ENCODE measurements at regions not wholly inside any gene's neighbourhood (a gene's known extent, or its start where the extent isn't known, plus 50 kb on each side); places are given as distances from the start of the nearest gene placed in this dataset.

- no peaks in the 10 kb centered on the region for H3K9me3 ChIP-seq (ENCODE audit: control insufficient read depth in 2 of 3, insufficient read depth in 1 of 3, low read length in 3 of 3)
- H3K4me1 ChIP-seq (ENCODE audit: control insufficient read depth in 2 of 3, insufficient read depth in 2 of 3, low read depth in 1 of 3, low read length in 3 of 3) = no peaks in the 10 kb centered on the region
- FAIRE-seq (no peak), DNase-seq (no peak)
- no peak overlapping the region for H3K27ac ChIP-seq (ENCODE audit: low read depth in 2 of 2, low read length in 2 of 2)
- no peaks in the 10 kb centered on the region for H3K27me3 ChIP-seq (ENCODE audit: control insufficient read depth, insufficient read depth, low read length)
- no peak for TF ChIP-seq CTCF (IDR thresholded peaks at IDR 0.05; ENCODE audit: borderline replicate concordance, extremely low read depth, insufficient read depth)
- intact Hi-C loops (cut with DNase I) = no loop called here
- H3K36me3 ChIP-seq (ENCODE audit: control insufficient read depth in 2 of 3, insufficient read depth in 3 of 3, low read length in 3 of 3) = no peaks in the 10 kb centered on the region
- H3K9ac ChIP-seq (ENCODE audit: low read length in 3 of 3) = no peak overlapping the region
- H3K4me3 ChIP-seq (ENCODE audit: low read length in 3 of 3) = no peak overlapping the region
These were observed 72.1 kb upstream of the LINC00305 start for GRCh38 chr18:64220941-64221340.

DNA sequence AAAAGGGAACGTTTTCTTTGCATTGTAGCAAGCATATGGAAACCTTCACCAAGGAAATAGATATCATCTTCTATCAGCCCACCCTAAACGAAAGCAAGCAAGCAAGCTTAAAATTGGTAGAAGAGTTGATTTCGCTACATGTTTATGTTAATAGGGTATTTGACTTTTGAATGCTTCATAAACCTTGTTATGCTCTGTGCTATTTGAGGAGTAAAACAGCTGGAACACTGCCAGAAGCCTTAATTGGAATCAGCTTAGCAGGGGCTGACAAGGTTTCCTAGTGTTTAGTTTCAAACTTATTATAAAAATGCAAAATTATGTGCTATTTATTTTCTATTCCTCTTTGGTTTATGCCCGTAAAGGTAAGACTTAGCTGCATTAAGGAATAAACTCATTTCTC, 70.6 kb upstream of the LINC00305 start:
- H3K27me3 ChIP-seq (ENCODE audit: control insufficient read depth, insufficient read depth, low read length) = no peaks in the 10 kb centered on the region
- H3K9ac ChIP-seq (ENCODE audit: low read length in 3 of 3) = no peak overlapping the region
- intact Hi-C loops (cut with DNase I) = no loop called here
- TF ChIP-seq CTCF (IDR thresholded peaks at IDR 0.05; ENCODE audit: borderline replicate concordance, extremely low read depth, insufficient read depth) = no peak
- no peaks in the 10 kb centered on the region for H3K36me3 ChIP-seq (ENCODE audit: control insufficient read depth in 2 of 3, insufficient read depth in 3 of 3, low read length in 3 of 3)
- H3K27ac ChIP-seq (ENCODE audit: low read depth in 2 of 2, low read length in 2 of 2) = no peak overlapping the region
- DNase-seq (peak in 3 of 5 donors; percentile 15 to 89 (median 85)), FAIRE-seq (no peak)
- no peak overlapping the region for H3K4me3 ChIP-seq (ENCODE audit: low read length in 3 of 3)
- H3K9me3 ChIP-seq (ENCODE audit: control insufficient read depth in 2 of 3, insufficient read depth in 1 of 3, low read length in 3 of 3) = no peaks in the 10 kb centered on the region
- H3K4me1 ChIP-seq (ENCODE audit: control insufficient read depth in 2 of 3, insufficient read depth in 2 of 3, low read depth in 1 of 3, low read length in 3 of 3) = no peaks in the 10 kb centered on the region

DNA sequence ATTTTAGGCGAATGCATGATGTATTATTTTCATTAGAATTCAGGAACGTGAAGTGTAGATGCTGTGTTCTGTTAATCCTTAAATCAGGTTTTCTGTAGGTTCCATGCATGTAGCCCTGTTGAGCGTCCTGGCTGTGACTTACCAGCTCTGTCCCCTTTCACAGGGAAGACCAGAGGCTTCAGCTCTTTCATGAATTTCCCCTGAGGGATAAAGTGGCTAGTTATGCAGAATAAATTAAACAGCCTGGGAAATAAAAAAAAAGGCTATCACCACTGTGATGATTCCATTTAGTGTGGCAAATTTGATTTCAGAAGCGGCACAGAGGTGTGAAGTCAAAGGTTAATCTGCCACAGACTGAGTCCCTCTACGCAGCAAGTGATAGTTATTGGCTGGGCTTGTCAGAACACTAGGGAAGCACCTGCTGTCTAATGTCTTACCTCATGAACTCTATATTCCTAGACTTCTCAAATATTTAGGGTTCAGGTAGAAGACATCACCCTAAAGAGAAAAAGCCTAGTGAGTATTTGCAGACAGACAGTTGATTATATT, 61.6 kb upstream of the LINC00305 start:
- no peaks in the 10 kb centered on the region for H3K36me3 ChIP-seq (ENCODE audit: control insufficient read depth in 2 of 3, insufficient read depth in 3 of 3, low read length in 3 of 3)
- no peak overlapping the region for H3K4me3 ChIP-seq (ENCODE audit: low read length in 3 of 3)
- H3K4me1 ChIP-seq (ENCODE audit: control insufficient read depth in 2 of 3, insufficient read depth in 2 of 3, low read depth in 1 of 3, low read length in 3 of 3) = no peaks in the 10 kb centered on the region
- DNase-seq (no peak), FAIRE-seq (no peak)
- intact Hi-C loops (cut with DNase I) = no loop called here
- no peak overlapping the region for H3K27ac ChIP-seq (ENCODE audit: low read depth in 2 of 2, low read length in 2 of 2)
- no peaks in the 10 kb centered on the region for H3K9me3 ChIP-seq (ENCODE audit: control insufficient read depth in 2 of 3, insufficient read depth in 1 of 3, low read length in 3 of 3)
- H3K27me3 ChIP-seq (ENCODE audit: control insufficient read depth, insufficient read depth, low read length) = no peaks in the 10 kb centered on the region
- H3K9ac ChIP-seq (ENCODE audit: low read length in 3 of 3) = no peak overlapping the region
- TF ChIP-seq CTCF (IDR thresholded peaks at IDR 0.05; ENCODE audit: borderline replicate concordance, extremely low read depth, insufficient read depth) = no peak

- intact Hi-C loops (cut with DNase I) = no loop called here
- TF ChIP-seq CTCF (IDR thresholded peaks at IDR 0.05; ENCODE audit: borderline replicate concordance, extremely low read depth, insufficient read depth) = no peak
- Histone ChIP-seq H3K36me3 (ENCODE audit: control insufficient read depth in 2 of 3, insufficient read depth in 3 of 3, low read length in 3 of 3) (no peaks in the 10 kb centered on the region), H3K4me1 (ENCODE audit: control insufficient read depth in 2 of 3, insufficient read depth in 2 of 3, low read depth in 1 of 3, low read length in 3 of 3) (no peaks in the 10 kb centered on the region), H3K27me3 (ENCODE audit: control insufficient read depth, insufficient read depth, low read length) (no peaks in the 10 kb centered on the region), H3K9ac (ENCODE audit: low read length in 3 of 3) (no peak overlapping the region), H3K27ac (ENCODE audit: low read depth in 2 of 2, low read length in 2 of 2) (no peak overlapping the region), H3K9me3 (ENCODE audit: control insufficient read depth in 2 of 3, insufficient read depth in 1 of 3, low read length in 3 of 3) (no peaks in the 10 kb centered on the region), H3K4me3 (ENCODE audit: low read length in 3 of 3) (no peak overlapping the region)
- DNase-seq (no peak), FAIRE-seq (no peak)
These were observed 59.6 kb upstream of the LINC00305 start for GRCh38 chr18:64208516-64208915.

Data from kidney (tissue), 13 donors.